ENCODE measurements at regions not wholly inside any gene's neighbourhood (a gene's known extent, or its start where the extent isn't known, plus 50 kb on each side); places are given as distances from the start of the nearest gene placed in this dataset.

DNA sequence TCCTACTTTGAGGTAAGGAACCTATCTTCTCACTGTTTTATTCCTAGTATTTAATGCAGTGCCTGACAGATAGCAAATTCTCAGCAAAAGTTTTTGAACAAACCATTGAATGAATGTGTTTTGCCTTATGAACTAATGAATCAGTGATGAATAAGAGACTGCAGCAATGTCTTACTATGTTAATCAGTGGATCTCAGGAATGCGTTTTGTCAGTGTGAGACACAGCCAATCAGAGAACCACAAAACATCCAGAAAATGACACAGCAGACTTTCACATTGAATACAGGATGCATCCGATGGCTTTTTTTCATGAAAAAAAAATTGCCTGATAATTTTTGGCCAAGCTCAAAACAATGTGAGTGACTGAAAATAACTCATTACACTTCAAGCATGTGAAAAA lies 270.5 kb downstream of the BMP2 start:
- TF ChIP-seq, protein P1, sequence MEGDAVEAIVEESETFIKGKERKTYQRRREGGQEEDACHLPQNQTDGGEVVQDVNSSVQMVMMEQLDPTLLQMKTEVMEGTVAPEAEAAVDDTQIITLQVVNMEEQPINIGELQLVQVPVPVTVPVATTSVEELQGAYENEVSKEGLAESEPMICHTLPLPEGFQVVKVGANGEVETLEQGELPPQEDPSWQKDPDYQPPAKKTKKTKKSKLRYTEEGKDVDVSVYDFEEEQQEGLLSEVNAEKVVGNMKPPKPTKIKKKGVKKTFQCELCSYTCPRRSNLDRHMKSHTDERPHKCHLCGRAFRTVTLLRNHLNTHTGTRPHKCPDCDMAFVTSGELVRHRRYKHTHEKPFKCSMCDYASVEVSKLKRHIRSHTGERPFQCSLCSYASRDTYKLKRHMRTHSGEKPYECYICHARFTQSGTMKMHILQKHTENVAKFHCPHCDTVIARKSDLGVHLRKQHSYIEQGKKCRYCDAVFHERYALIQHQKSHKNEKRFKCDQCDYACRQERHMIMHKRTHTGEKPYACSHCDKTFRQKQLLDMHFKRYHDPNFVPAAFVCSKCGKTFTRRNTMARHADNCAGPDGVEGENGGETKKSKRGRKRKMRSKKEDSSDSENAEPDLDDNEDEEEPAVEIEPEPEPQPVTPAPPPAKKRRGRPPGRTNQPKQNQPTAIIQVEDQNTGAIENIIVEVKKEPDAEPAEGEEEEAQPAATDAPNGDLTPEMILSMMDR (CRISPR knock-in tag; IDR thresholded peaks at IDR 0.05): no peak
- TF ChIP-seq, protein P2, sequence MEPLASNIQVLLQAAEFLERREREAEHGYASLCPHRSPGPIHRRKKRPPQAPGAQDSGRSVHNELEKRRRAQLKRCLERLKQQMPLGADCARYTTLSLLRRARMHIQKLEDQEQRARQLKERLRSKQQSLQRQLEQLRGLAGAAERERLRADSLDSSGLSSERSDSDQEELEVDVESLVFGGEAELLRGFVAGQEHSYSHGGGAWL (CRISPR knock-in tag; IDR thresholded peaks at IDR 0.05): no peak
- TF ChIP-seq ZNF44 (CRISPR knock-in tag; IDR thresholded peaks at IDR 0.05) (no peak), EP300 (IDR thresholded peaks at IDR 0.05; ENCODE audit: low read depth in 2 of 2, low read length in 2 of 2) (no peak), EP300 (CRISPR knock-in tag; IDR thresholded peaks at IDR 0.05; ENCODE audit: borderline replicate concordance) (no peak), YY1 (IDR thresholded peaks at IDR 0.05; ENCODE audit: insufficient read depth, insufficient replicate concordance, low read depth, low read length) (no peak), SOX5 (CRISPR knock-in tag; IDR thresholded peaks at IDR 0.05; ENCODE audit: borderline replicate concordance) (no peak), KMT2A (CRISPR knock-in tag; IDR thresholded peaks at IDR 0.05) (no peak), FOXJ3 (CRISPR knock-in tag; IDR thresholded peaks at IDR 0.05; ENCODE audit: borderline replicate concordance) (no peak), ZNF138 (CRISPR knock-in tag; IDR thresholded peaks at IDR 0.05; ENCODE audit: low read depth) (no peak), ZNF746 (CRISPR knock-in tag; IDR thresholded peaks at IDR 0.05) (no peak)
- TF ChIP-seq, protein P3, sequence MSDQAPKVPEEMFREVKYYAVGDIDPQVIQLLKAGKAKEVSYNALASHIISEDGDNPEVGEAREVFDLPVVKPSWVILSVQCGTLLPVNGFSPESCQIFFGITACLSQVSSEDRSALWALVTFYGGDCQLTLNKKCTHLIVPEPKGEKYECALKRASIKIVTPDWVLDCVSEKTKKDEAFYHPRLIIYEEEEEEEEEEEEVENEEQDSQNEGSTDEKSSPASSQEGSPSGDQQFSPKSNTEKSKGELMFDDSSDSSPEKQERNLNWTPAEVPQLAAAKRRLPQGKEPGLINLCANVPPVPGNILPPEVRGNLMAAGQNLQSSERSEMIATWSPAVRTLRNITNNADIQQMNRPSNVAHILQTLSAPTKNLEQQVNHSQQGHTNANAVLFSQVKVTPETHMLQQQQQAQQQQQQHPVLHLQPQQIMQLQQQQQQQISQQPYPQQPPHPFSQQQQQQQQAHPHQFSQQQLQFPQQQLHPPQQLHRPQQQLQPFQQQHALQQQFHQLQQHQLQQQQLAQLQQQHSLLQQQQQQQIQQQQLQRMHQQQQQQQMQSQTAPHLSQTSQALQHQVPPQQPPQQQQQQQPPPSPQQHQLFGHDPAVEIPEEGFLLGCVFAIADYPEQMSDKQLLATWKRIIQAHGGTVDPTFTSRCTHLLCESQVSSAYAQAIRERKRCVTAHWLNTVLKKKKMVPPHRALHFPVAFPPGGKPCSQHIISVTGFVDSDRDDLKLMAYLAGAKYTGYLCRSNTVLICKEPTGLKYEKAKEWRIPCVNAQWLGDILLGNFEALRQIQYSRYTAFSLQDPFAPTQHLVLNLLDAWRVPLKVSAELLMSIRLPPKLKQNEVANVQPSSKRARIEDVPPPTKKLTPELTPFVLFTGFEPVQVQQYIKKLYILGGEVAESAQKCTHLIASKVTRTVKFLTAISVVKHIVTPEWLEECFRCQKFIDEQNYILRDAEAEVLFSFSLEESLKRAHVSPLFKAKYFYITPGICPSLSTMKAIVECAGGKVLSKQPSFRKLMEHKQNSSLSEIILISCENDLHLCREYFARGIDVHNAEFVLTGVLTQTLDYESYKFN (CRISPR knock-in tag; conservative IDR thresholded peaks at IDR 0.05): no peak
